HCT116 (cell line): ENCODE measurements at regions not wholly inside any gene's neighbourhood (a gene's known extent, or its start where the extent isn't known, plus 50 kb on each side); places are given as distances from the start of the nearest gene placed in this dataset.

ENCODE experiments used
- ATAC-seq: fragments of 200-7000 bp; cut with Tn5 transposase; 2 replicates; pipeline ENCODE4 v1.9.1; 2020; ENCODE audit warnings: mild to moderate bottlenecking, moderate library complexity
- BruUV-seq: library from RNA; stranded (reverse); fragments of 400-500 nt; replicated peaks from 2 replicates; lab custom pipeline; 2021; lab: Mats Ljungman, UMichigan
- CTCF ChIA-PET: fragments of 300-600 bp; sonication (Branson Sonifier 250); formaldehyde crosslinking; loops from one replicate; lab custom pipeline; 2021; ENCODE audit warnings: antibody characterized with exemption; lab: Charles Lee
- POLR2A ChIA-PET: fragments of 300-600, 350-600 bp; sonication (Branson Sonifier 250); formaldehyde crosslinking; loops from one replicate; lab custom pipeline; 2021; ENCODE audit warnings: antibody characterized with exemption; lab: Charles Lee
- RAD21 ChIA-PET, 2 experiments: fragments of 300-600 bp; sonication (Branson Sonifier 250); formaldehyde crosslinking; loops; one replicate each; lab custom pipeline; 2023; ENCODE audit warnings: low total read pairs in 2 of 2; ENCODE audit not compliant: uncharacterized antibody in 2 of 2, unreplicated experiment in 2 of 2, low non-redundant PET in 1 of 2; lab: Charles Lee
- DNase-seq: peaks from one replicate; pipeline ENCODE4 v3.0.0-alpha.2; 2010; ENCODE audit warnings: low read depth, low spot score
- H2AFZ ChIP-seq: fragments of 200-600 bp; shearing (Covaris generic), sonication (generic); 2 replicates; pipeline ENCODE4 v1.6.1; 2017; ENCODE audit warnings: low read depth, mixed run types, mixed read lengths, antibody characterized with exemption, low read length; ENCODE audit not compliant: poor library complexity, severe bottlenecking
- H3K27ac ChIP-seq: 2 replicates; pipeline ENCODE4 v1.5.1; 2012; ENCODE audit warnings: low read depth, low read length
- H3K27me3 ChIP-seq: fragments of 200-600 bp; sonication (generic); 2 replicates; pipeline ENCODE4 v1.6.1; 2016; ENCODE audit warnings: mixed run types, low read length, mixed read lengths; ENCODE audit not compliant: insufficient read depth
- H3K36me3 ChIP-seq, 2 experiments: fragments of 200-500 bp in 1 of 2; fragments of 200-600 bp in 1 of 2; sonication (Bioruptor generic) in 1 of 2; sonication (generic) in 1 of 2; 2 replicates each; pipeline versions ENCODE4 v1.5.1 to v1.6.1; 2014 to 2016; ENCODE audit warnings: low read length in 2 of 2, inconsistent platforms in 1 of 2, mixed read lengths in 1 of 2, mixed run types in 1 of 2; ENCODE audit not compliant: insufficient read depth in 2 of 2, control insufficient read depth in 1 of 2
- H3K4me1 ChIP-seq, 2 experiments: fragments of 200-600 bp in 1 of 2; sonication (generic) in 1 of 2; 2 replicates each; pipeline versions ENCODE4 v1.5.1 to v1.6.1; 2012 to 2017; ENCODE audit warnings: low read length in 2 of 2, inconsistent platforms in 1 of 2, mild to moderate bottlenecking in 1 of 2, mixed read lengths in 1 of 2, mixed run types in 1 of 2, moderate library complexity in 1 of 2; ENCODE audit not compliant: insufficient read depth in 2 of 2, control insufficient read depth in 1 of 2
- H3K4me2 ChIP-seq: fragments of 200-600 bp; sonication (generic); 2 replicates; pipeline ENCODE4 v1.6.1; 2017; ENCODE audit warnings: mixed run types, low read length, mixed read lengths
- H3K4me3 ChIP-seq, 2 experiments: fragments of 200-600 bp in 1 of 2; sonication (generic) in 1 of 2; replicated peaks in 1 of 2; 2 replicates each; pipeline ENCODE4 v1.5.1; 2011 to 2016; ENCODE audit warnings: low read length in 2 of 2, control low read depth in 1 of 2, low read depth in 1 of 2, mild to moderate bottlenecking in 1 of 2, mixed read lengths in 1 of 2, mixed run types in 1 of 2
- H3K79me2 ChIP-seq: fragments of 200-600 bp; sonication (generic); 2 replicates; pipeline ENCODE4 v1.6.1; 2017; ENCODE audit warnings: mild to moderate bottlenecking, mixed run types, low read length, moderate library complexity, mixed read lengths; ENCODE audit not compliant: insufficient read depth
- H3K9ac ChIP-seq: fragments of 200-600 bp; sonication (generic); 2 replicates; pipeline ENCODE4 v1.6.1; 2016; ENCODE audit warnings: low read length, mixed read lengths
- H3K9me2 ChIP-seq: fragments of 200-600 bp; sonication (generic), shearing (Covaris generic); 2 replicates; pipeline ENCODE4 v1.6.1; 2017; ENCODE audit warnings: mixed run types, mild to moderate bottlenecking, moderate library complexity; ENCODE audit not compliant: insufficient read depth
- H3K9me3 ChIP-seq, 2 experiments: fragments of 200-500 bp in 1 of 2; fragments of 200-600 bp in 1 of 2; sonication (Bioruptor generic) in 1 of 2; sonication (generic) in 1 of 2; 2 replicates each; pipeline ENCODE4 v1.6.1; 2014 to 2017; ENCODE audit warnings: low read length in 2 of 2, mixed read lengths in 2 of 2, inconsistent platforms in 1 of 2, low read depth in 1 of 2, mild to moderate bottlenecking in 1 of 2, mixed run types in 1 of 2, moderate library complexity in 1 of 2; ENCODE audit not compliant: control insufficient read depth in 1 of 2, insufficient read depth in 1 of 2
- H4K20me1 ChIP-seq: fragments of 200-600 bp; sonication (generic), shearing (Covaris generic); 2 replicates; pipeline ENCODE4 v1.6.1; 2017; ENCODE audit warnings: mixed run types, mild to moderate bottlenecking, moderate library complexity; ENCODE audit not compliant: insufficient read depth
- EGR1 ChIP-seq: IDR thresholded peaks from 2 replicates; pipeline ENCODE4 v1.6.1; 2012; ENCODE audit warnings: low read depth
- ELF1 ChIP-seq: IDR thresholded peaks from 2 replicates; pipeline ENCODE4 v1.6.1; 2012; ENCODE audit warnings: low read depth, borderline replicate concordance
- EZH2phosphoT487 ChIP-seq: fragments of 200-600 bp; IDR thresholded peaks from 2 replicates; pipeline ENCODE4 v1.6.1; 2018; ENCODE audit warnings: antibody characterized with exemption, borderline replicate concordance
- FOSL1 ChIP-seq: IDR thresholded peaks from 2 replicates; pipeline ENCODE4 v1.6.1; 2012; ENCODE audit warnings: low read depth
- POLR2A ChIP-seq: IDR thresholded peaks from 2 replicates; pipeline ENCODE4 v1.7.0; 2011; ENCODE audit warnings: borderline replicate concordance; ENCODE audit not compliant: insufficient read depth, insufficient read length; ENCODE audit errors: extremely low read depth
- RAD21 ChIP-seq: IDR thresholded peaks from 2 replicates; pipeline ENCODE4 v1.6.1; 2012; ENCODE audit warnings: low read depth, mild to moderate bottlenecking
- SIN3A ChIP-seq: IDR thresholded peaks from 2 replicates; pipeline ENCODE4 v1.6.1; 2012; ENCODE audit warnings: low read depth
- SP1 ChIP-seq: IDR thresholded peaks from 2 replicates; pipeline ENCODE4 v1.6.1; 2012; ENCODE audit warnings: low read depth
- TCF7L2 ChIP-seq: IDR thresholded peaks from 2 replicates; pipeline ENCODE4 v1.7.0; 2011; ENCODE audit warnings: borderline replicate concordance, inconsistent platforms; ENCODE audit not compliant: insufficient read depth, insufficient read length; ENCODE audit errors: extremely low read depth
- YY1 ChIP-seq: IDR thresholded peaks from 2 replicates; pipeline ENCODE4 v1.6.1; 2011; ENCODE audit warnings: low read length, low read depth, moderate library complexity, mild to moderate bottlenecking; ENCODE audit not compliant: insufficient replicate concordance; ENCODE audit errors: extremely low read depth
- ZFX ChIP-seq: fragments of 450-650 bp; IDR thresholded peaks from 2 replicates; pipeline ENCODE4 v1.6.1; 2017
- ZNF274 ChIP-seq: fragments of 200-500 bp; sonication (Bioruptor generic); IDR thresholded peaks from 2 replicates; pipeline ENCODE4 v1.6.1; 2014; ENCODE audit warnings: mild to moderate bottlenecking, low read depth, low read length, inconsistent platforms
- intact Hi-C: fragments of 100-400 bp; cut with micrococcal nuclease; formaldehyde crosslinking; loops from 2 replicates; pipeline ENCODE4 v1.10.0; 2022
- TF ChIP-seq, protein P1 (sequence below): IDR thresholded peaks from 2 replicates; pipeline ENCODE4 v1.6.1; 2012; ENCODE audit warnings: low read depth
- TF ChIP-seq, protein P2 (sequence below): IDR thresholded peaks from 2 replicates; pipeline ENCODE4 v1.6.1; 2012
- TF ChIP-seq, protein P3 (sequence below): IDR thresholded peaks from 2 replicates; pipeline ENCODE4 v1.6.1; 2012
- TF ChIP-seq, protein P4 (sequence below), 3 experiments: fragments of 200-600 bp in 1 of 3; sonication (generic) in 1 of 3; IDR thresholded peaks in 2 of 3; conservative IDR thresholded peaks in 1 of 3; 2 replicates each; pipeline ENCODE4 v1.5.1; 2012 to 2017; ENCODE audit warnings: low read depth in 2 of 3, low read length in 2 of 3, antibody characterized with exemption in 1 of 3, borderline replicate concordance in 1 of 3, control low read depth in 1 of 3, mild to moderate bottlenecking in 1 of 3, mixed read lengths in 1 of 3, mixed run types in 1 of 3, moderate library complexity in 1 of 3; ENCODE audit not compliant: insufficient read depth in 1 of 3

DNA sequence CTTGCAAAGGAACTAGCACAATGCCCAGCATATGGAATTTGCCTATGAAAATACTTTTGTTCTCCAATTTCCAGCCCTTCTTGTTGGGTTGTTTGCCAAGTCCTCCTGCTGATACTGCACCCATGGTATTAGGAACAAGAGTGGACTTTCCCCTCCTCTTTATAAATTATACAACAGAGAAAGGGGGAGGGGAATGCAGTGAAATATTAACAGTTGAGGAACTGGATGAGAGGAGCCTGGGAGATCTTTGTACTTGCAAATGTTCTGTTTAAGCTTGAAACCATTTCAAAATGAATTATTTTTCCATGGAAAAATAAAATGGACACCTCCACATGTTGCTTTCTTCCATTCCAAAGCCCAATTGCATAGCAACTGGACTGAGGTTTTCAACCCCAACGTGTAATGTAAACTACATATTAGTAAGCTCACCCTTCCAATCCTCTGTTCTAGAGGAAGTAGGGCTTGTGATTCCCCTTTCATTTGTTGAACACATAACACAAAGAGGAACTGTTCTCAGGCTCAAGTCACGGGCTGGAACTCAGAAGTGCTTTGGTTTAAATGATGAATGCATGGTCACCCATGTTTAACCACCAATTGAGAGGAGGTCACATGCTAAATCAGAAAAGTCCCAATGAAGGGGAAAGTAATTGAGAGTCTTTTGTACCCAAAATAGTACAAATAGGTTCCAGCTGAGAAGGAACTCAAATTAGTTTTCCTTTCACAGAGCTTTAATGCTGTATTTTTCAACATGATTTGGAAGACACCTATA lies 66.2 kb upstream of the ZC3H12C start:
- no peak overlapping the region for H3K27ac ChIP-seq
- no TSS peak for BruUV-seq
- no peak overlapping the region for H3K4me2 ChIP-seq
- H3K27me3 ChIP-seq = no peaks in the 10 kb centered on the region
- RAD21 ChIA-PET = no interaction called here
- POLR2A ChIA-PET = no interaction called here
- H3K4me1 ChIP-seq = no peaks in the 10 kb centered on the region
- no peak overlapping the region for H2AFZ ChIP-seq
- H3K4me3 ChIP-seq = no peak overlapping the region
- no peaks in the 10 kb centered on the region for H3K79me2 ChIP-seq
- TF ChIP-seq YY1 (no peak), EGR1 (no peak), POLR2A (no peak), RAD21 (no peak), EZH2phosphoT487 (no peak), SP1 (no peak), ELF1 (no peak), ZNF274 (no peak), ZFX (no peak), SIN3A (no peak), TCF7L2 (no peak), FOSL1 (no peak)
- TF ChIP-seq, protein P1, sequence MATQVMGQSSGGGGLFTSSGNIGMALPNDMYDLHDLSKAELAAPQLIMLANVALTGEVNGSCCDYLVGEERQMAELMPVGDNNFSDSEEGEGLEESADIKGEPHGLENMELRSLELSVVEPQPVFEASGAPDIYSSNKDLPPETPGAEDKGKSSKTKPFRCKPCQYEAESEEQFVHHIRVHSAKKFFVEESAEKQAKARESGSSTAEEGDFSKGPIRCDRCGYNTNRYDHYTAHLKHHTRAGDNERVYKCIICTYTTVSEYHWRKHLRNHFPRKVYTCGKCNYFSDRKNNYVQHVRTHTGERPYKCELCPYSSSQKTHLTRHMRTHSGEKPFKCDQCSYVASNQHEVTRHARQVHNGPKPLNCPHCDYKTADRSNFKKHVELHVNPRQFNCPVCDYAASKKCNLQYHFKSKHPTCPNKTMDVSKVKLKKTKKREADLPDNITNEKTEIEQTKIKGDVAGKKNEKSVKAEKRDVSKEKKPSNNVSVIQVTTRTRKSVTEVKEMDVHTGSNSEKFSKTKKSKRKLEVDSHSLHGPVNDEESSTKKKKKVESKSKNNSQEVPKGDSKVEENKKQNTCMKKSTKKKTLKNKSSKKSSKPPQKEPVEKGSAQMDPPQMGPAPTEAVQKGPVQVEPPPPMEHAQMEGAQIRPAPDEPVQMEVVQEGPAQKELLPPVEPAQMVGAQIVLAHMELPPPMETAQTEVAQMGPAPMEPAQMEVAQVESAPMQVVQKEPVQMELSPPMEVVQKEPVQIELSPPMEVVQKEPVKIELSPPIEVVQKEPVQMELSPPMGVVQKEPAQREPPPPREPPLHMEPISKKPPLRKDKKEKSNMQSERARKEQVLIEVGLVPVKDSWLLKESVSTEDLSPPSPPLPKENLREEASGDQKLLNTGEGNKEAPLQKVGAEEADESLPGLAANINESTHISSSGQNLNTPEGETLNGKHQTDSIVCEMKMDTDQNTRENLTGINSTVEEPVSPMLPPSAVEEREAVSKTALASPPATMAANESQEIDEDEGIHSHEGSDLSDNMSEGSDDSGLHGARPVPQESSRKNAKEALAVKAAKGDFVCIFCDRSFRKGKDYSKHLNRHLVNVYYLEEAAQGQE = no peak
- TF ChIP-seq, protein P2, sequence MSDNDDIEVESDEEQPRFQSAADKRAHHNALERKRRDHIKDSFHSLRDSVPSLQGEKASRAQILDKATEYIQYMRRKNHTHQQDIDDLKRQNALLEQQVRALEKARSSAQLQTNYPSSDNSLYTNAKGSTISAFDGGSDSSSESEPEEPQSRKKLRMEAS = no peak
- TF ChIP-seq, protein P3, sequence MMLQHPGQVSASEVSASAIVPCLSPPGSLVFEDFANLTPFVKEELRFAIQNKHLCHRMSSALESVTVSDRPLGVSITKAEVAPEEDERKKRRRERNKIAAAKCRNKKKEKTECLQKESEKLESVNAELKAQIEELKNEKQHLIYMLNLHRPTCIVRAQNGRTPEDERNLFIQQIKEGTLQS = no peak
- TF ChIP-seq, protein P4, sequence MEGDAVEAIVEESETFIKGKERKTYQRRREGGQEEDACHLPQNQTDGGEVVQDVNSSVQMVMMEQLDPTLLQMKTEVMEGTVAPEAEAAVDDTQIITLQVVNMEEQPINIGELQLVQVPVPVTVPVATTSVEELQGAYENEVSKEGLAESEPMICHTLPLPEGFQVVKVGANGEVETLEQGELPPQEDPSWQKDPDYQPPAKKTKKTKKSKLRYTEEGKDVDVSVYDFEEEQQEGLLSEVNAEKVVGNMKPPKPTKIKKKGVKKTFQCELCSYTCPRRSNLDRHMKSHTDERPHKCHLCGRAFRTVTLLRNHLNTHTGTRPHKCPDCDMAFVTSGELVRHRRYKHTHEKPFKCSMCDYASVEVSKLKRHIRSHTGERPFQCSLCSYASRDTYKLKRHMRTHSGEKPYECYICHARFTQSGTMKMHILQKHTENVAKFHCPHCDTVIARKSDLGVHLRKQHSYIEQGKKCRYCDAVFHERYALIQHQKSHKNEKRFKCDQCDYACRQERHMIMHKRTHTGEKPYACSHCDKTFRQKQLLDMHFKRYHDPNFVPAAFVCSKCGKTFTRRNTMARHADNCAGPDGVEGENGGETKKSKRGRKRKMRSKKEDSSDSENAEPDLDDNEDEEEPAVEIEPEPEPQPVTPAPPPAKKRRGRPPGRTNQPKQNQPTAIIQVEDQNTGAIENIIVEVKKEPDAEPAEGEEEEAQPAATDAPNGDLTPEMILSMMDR (IDR thresholded peaks at IDR 0.05 in 2 of 3, conservative IDR thresholded peaks at IDR 0.05 in 1 of 3; ENCODE audit: borderline replicate concordance in 1 of 3, insufficient read depth in 1 of 3, low read depth in 2 of 3, low read length in 2 of 3) = no peak
- no peaks in the 10 kb centered on the region for H4K20me1 ChIP-seq
- ATAC-seq (no peak), DNase-seq (no peak)
- no peaks in the 10 kb centered on the region for H3K36me3 ChIP-seq
- intact Hi-C loops = no loop called here
- H3K9me2 ChIP-seq = no peaks in the 10 kb centered on the region
- no peak overlapping the region for H3K9ac ChIP-seq
- CTCF ChIA-PET = no interaction called here
- no peaks in the 10 kb centered on the region for H3K9me3 ChIP-seq
